ENCODE measurements at regions not wholly inside any gene's neighbourhood (a gene's known extent, or its start where the extent isn't known, plus 50 kb on each side); places are given as distances from the start of the nearest gene placed in this dataset.
"Not testable (repeated sequence)": the region's sequence is repeated elsewhere in the genome, so short reads cannot be mapped to it uniquely, and the experiment has no call there.

DNA sequence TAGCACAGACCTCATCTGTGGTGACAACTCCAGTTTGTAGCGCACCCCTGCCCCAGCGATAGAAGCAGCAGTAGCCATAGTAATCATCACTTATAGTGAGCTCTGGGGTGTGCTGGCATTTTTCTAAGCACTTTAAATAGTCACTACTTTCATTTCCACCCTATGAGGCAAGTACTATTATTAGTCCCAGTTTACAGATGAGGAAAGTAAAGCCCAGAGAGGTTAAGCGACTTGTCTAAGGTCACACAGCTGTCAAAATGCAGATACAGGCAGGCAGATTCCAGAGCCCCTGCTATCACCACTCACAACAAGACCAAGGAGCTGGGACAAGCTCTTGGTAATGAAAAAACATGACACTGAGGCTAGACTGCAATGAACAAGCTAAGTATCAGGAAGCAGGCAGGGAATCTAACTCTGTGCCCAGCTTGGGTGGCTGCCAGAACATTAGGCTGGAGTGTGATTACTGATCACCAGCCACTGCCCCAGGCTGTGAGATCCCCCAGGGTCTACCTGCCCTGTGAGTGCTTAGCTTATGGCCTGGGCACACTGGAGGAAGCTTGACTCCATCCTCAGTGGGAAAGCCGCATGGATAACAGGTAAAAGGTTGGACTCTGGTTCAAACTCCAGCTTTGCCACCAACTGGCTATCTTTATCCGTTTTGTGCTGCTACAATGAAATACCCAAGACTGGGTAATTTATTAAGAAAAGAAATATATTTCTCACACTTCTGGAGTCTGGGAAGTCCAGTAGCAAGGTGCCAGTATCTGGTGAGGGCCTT lies 561.1 kb downstream of the MN1 start:
- no peak for DNase-seq

DNA sequence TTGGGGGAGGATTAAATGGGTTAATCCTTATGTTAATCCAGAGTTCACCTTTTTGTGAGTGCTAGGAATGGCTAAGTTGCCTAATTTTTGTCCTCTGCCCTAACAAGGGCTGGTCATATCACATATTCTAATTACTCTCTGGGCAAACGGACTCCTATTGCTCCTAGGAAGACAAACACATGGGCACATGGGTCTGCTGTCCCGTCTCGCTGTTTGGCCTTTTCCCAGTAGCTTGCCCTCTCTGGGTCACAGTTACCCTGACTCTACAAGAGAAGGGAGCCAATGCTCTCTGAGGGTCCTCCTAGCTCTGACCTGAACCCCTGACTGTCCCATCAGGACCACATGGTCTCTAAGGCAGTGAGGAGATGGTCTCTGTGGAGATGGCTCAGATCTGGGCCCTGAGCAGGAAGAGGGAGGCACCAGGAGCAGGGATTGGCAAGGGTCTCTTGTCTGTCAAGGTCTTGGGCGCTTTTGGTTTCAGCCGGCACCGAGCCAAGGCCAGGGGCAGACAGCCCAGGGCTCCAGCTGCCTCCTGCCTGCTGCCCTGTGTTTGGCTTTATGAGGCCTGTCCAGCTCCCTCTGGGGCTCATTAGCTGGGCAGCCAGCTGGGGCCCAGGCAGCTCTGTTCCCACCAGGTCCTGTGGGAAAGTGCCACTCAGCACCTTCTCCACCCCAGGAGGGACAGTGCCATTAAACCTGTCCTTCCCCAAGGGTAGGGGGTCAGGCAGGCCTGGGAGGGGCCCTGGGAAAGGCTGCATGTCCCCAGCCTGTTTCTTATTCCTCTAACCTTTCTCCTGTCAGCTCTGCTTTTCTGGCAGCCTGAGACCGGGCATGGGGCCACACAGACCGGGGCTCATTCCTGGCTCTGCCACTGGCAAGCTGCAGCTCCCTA lies 559.9 kb downstream of the MN1 start:
- no peak for DNase-seq

DNA sequence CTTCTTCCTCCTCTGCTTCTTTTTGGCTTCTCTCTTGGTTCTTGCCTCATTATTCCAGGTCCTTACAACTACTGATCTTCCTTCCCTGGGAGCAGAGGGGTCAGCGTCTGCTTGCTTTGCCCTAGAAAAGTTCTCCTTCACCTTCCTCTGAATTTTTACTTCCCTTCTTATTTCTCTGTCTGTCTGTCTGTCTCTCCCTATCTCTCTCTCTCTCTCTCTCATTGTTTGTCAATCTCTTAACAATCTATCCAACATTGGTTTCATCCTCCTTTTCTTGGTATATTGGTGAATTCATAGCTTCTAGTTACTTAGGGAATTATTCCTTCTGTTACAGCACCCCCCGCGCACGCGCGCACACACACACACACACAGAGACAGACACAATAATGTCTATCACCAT lies 559.1 kb downstream of the MN1 start:
- DNase-seq, result no peak

DNA sequence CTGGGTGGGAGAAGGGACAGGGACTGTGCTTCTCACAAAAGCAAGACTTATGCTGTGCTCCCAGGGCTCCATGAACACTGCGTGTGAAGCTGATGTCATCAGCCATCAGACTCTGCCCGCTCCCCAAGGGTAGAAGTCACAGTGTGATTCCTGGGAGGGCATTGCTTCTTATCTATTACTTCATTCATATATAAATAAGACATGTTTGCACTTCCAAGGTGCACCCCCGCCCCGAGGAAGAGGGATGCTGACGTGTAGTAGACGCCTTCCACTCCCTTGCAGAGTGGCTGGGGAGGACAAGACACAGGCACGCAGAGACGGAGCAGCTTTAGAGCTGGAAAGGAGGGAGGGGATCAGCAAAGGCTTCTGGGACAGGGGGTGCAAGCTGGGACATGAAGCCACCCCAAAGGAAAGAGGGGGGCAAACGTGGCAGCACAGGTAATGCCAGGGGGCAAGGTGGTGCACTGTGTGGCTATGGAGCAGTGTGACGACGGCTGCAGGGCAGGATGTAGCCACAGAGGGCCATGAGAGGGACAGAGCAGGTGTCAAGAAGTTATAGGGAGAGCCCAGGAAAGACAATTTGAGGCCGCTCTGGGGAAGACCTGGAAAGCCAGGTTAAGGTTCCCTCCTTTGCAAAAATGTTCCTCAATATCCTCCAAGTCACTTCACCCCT lies 558.5 kb downstream of the MN1 start:
- DNase-seq, result no peak

DNA sequence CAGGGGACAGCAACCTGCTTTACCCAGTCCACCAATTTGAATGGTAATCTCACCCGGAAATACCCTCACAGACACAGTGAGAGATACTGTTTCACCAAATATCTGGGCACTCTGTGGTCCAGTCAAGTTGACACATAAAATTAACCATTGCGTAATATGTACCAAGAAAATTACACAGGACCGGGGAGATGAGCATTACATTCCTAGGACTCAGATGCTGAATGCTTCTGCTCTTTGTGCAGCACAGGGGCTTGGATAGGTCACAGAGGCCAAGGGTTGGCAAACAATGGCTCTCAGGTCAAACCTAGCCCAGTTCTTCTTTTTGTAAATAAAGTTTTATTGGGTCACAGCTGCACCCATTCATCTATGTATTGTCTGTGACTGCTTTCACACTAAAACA lies 557.2 kb downstream of the MN1 start:
- DNase-seq, result no peak

DNA sequence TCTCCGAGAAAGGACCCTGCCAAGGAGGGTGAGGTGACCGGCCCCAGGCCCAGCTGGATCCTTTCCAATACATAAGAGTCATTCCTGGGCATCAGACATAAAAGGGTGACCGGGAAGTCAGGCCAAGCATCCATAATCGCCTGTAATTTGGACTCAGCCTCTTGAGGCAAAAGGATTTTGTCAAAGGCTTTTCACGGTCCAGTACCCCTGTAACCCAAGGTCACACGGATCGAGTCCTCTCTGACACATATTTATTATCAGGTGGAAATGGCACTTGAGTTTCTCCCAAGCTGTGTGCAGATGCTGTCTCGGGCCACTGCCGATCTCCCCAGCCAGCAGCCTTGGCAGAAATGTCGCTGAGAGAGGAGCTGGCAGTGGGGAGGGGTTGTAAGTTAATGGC lies 556.5 kb downstream of the MN1 start:
- DNase-seq, result no peak

DNA sequence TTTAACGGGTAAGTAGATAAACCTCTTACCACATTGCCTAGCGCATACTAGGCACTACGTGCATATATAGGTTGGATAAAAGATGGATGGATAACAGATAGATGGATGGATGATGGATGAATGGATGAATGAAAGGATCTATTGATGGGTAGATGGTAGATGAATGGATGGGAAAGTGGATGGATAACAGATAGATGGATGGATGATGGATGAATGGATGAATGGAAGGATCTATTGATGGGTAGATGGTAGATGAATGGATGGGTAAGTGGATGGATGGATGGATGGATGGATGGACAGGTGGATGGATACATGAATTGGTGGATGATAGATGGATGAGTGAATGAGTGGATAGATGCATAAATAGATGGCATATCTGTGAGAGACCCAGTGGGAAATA lies 555.0 kb downstream of the MN1 start:
- DNase-seq, result no peak

DNA sequence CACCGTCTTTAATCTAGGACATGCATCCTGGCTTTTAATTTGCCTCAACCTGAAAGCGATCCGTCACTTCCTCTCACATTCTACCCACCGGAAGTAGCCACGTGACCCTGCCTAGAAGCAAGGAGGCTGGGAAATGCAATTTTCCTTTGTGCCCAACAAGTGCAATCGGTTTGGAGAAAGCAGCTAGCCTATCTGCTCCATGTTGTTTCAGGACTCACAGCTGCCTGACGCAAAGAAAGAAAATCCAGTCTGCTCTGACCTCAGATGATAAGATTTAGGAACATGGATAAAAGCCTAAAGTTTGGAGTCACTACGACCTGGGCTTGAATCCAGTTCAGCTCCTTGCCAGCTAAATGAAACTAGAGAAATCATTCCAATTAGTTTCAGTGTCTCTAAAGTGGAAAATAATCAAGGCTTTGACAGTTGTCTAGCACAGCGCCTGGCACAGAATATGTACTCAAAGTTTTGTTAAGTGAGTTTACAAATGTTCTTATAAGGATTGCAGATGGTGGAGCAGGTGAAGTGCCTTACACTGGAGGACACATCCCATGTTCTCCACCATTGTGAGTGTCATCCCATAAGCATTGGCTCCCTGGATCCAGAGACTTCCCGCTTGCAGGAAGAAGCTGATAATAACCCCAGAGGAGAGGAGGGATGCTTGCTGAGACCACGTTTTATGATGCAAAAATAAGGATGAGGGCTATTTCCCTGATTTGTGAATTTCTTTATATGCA lies 553.7 kb downstream of the MN1 start:
- no peak for DNase-seq

DNA sequence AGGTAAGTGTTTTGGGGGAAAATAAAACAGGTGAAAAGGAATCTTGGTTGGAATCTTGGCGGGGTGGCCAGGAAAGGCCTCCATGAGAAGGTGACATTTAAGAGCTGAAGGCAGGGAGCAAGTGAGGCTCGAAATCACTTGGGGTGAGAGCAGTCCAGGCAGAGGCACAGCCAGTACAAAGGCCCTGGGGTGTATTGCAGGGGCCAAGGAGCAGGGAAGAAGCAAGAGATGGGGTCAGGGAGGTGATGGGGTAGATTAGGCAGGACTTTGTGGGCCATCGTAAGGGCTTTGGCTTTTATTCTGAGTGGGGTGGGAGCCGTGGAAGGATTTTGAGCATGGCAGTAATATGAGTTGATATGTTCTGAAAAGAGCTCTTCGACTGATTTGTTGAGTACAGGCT lies 551.1 kb downstream of the MN1 start:
- no peak for DNase-seq

DNA sequence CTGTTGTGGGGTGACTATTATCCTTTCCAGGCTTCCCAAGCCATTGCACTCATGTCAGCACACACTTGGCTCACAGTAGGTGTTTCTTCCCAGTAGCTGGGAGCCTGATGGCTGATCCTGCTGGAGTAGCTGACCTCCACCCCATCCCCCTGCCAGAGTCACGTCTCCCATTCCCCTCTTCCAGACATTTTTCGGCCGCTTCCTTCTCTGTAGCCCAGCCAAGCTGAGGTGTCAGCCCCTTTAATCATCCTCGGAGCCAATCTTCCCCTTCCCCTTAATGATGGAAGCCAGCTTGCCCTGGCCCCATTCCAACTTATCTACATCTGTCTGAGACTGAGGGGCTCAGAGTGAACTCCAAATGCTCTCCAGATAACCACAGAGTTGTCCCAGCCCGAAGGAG lies 550.7 kb downstream of the MN1 start:
- no peak for DNase-seq

DNA sequence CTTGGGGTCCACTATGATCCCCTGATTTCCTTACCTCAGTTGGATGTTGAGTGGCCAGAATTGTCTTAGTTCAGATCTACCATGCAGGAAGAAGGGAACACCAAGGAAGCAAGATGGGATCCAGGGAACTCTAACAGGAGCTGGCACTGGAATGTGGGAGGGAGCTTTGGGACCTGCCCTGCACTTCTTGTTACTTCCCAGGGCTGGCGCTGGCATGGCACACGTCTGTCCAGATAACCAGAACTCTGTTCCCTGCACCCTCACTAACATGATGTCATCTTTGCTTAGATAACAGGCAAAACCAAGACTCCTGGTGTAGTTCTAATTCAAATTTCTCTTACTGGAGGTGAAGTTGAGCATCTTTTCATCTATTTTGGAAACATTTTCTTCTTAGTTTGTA lies 550.0 kb downstream of the MN1 start:
- DNase-seq, result no peak

DNA sequence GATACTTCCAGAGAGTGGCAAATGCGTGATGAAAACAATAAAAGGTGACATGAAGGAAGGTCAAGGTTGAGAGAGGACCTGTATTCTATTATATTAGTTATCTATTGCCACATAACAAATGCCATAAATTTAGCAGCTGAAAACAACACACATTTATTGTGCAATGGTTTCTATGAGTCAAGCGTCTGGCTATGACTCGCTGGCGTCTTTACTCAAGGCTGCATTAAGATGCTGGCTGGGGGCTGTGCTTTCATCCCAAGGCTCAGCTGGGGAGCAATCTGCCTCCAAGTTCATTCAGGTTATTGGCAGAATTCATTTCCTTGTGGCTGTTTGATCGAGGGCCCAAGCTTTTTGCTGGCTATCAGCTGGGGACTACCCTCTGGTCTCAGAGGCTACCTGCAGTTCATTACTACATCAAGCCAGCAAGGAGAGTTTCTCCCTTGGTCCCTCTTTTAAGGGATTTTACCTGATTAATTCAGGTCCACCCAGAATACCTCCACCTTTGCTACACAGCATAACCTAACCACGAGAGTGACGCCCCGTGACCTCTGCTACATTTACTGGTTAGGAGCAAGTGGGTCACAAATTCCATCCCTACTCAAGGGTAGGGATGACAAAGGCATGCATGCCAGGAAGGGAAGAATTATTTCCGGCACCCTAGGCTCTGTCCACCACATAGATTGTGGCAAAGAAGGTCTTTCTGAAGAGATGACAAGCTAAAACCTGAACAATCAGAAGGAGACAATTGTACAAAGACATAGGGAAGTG lies 549.1 kb downstream of the MN1 start:
- DNase-seq, result peak; percentile 10

DNA sequence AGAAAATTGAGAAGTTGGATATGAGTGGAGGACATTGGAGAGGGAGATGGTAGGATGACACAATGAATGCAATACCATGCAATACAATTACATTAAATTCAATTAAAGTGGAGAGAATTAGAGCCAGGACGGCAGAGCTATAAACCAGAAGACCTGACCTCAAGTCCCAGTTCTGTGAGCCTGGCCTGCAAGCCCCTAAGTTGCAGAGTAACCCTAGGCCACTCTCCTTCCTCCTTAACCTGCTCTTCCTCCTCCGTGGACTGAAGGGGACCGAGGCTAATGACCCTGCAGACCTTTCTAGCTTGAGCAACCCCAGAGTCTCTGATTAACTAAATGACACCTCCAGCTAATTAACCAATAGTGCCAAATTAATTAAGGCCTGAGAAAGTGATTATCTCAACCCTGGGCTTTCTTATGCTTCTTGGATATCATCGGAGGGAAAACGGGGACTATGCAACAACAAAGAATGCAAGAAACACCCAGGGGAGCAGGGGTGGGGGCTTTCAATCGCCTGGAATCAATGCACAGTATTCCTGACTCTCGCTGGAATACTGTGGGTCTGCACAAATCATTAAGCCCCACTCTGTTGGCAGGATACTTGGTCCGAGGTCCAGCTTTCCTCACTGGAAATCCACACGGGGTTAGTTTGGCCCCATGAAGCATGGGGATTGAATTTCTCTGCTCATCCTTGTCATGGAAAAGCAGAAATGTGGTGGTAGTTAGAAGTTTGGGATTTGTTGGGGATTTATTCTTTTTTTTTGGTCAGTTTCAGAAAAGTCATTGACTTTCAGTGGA lies 548.3 kb downstream of the MN1 start:
- no peak for DNase-seq

DNA sequence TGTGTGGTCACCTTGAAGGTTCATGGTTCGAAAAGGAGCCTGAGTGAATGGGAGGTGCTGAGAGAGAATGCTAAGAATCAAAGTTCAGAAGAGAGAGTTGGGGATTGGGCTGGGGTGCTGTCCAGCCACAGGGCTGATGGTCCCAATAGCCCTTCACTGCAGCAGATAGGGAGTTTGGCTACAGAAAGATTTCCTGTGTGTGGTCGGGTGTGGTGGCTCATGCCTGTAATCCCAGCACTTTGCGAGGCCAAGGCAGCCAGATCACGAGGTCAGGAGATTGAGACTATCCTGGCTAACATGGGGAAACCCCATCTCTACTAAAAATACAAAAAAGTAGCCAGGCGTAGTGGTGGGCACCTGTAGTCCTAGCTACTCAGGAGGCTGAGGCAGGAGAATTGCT lies 547.5 kb downstream of the MN1 start:
- not testable (repeated sequence) for DNase-seq

DNA sequence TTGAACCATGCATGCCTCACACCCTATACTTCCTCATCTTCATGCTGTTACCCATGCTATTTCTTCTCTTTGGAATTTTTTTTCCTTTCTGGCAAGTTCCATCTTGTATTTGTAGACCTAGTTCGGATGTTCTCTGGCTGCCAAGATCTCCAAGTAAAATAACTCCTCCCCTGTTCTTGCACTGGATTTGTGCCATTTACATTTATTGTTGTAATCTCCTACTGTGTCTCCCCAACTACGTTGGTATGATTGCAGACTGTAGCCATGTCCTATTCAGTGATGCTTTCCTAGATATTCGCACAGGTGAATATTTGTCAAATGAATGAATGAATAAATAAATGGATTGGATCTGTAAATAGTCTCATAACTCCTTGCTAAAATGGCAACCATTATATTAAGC lies 546.0 kb downstream of the MN1 start:
- DNase-seq, result no peak

DNA sequence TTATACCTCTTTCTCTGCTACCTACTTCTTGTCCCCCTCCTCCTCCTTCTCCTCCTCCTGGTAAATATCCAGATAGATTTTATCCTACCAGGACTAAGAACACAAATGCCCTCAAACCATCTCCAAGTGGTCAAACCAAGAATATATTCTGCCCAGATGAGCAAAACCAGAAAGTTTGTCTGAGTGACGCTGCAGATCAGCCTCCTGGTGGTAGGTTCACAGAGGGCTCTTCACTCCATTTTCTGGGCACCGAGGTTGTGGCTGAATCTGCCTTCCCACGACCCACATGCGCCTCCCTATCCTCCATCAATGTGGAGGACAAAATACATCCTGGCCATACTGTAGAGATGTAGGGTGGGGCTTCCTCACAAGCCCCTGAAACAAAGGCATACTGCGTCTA lies 543.6 kb downstream of the MN1 start:
- DNase-seq, result no peak

DNA sequence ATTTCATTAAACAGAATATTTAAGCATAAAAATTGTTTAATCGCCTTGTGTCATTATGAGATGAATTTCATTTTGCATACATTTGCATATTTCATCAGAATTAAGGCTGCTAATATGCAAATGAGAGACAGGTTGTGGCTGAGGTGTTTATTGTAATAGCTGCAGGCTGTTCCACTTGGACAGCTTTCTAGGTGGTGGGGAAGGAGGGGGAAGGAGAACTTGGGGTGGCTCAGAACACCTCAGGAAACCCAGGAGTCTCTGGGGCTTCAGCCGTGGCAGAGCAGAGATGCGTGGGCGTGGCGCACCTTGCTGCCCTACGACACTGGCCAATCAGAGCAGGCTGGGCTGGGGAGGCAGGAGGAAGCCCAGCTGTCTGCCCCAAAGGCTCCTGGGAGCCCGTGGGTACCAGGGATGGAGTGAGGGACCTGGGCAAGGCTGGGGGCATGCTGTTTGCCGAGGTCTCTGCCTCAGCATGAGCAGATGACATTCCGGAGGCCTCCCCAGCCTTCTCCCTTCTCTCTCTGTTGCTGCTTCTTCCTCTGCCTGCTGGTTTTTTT lies 542.9 kb downstream of the MN1 start:
- DNase-seq, result peak; percentile 3

DNA sequence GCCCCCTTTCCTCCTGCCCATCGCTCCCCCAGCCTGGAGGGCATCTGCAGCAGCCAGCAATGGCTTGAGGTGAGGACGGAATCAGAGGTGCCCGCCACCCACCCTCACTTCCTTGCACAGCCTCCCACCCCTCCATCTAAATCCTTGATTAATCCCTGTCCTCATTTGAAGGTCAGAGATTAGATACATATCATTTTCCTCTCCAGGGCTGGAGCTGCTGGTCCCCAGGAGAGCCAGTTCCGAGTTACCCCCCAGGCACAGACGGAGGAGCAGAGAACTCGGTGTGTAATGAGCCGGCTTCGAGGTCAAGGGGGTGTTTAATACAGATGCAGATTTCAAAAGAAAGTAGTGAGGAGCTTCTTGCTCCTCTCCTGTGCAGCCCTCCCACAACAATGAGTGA lies 542.1 kb downstream of the MN1 start:
- DNase-seq, result no peak

DNA sequence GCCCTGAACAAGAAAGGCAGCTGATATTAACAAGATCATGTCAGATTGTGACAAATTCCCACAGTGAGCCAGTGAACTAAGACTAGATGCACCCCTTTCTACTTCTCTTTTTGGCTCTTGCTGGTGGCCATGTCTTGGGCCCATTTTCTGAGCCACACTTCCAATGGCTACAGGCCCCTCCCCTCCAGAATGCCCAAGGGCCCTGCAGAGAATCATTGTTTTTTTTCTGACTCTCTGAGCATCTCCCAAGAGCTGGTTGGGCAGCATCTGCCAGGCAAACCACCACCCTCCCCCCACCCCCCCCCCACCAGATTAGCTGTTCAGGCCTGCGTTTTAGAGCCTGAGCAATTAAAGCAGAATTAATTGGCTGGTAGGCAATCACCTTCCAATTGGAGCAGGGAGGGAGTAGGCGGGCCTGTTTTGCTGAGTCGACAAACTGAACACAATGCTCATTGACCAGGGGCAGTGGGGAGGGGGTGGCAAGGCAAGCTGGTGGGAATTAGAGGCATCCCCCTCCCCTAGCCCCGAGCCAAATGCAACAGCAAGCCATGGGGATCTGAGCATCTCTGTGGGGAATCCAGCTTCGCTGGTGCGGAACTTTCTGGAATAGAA lies 541.4 kb downstream of the MN1 start:
- no peak for DNase-seq

DNA sequence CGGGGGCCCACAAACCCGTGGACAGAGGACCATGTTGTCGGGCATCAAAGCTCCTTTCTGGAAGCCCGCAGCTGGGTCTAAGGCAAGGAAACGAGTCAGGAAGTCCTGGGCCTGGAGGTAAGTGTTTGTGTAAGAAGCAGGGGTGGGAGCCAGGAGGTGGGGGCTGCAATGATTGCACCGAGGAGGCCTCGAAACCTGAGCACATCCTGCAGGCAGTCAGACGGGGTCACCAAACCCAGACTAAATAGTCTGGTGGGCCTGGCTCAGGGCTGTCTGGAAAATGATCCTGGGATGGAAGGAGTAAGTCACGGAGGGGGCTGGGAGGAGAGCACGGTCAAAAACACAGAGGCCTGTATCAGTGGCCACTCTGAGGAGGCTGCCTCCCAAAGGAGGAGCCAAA lies 539.2 kb downstream of the MN1 start:
- DNase-seq, result no peak

DNA sequence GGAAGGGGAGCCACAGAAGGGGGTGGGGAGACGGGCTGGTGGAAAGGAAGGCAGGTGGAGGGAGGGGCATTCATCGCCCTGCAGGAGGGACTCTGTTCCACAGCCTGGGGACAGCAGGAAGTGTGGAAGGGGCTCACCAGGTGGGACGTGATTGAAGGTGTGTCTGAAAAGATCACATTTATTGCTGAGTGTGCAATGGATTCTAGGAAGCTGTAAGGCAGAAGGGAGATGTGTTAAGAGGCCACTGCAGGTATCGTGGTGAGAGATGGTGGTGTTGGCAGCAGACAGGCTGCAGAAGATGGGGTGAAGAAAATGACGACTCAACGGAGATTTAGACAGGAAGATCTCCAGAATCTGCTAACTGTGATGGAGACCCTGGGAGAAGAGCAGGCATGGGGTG lies 537.4 kb downstream of the MN1 start:
- DNase-seq, result no peak

All from activated CD4-positive, alpha-beta T cell treated with anti-CD3 and anti-CD28 coated beads for 48 hours (primary cell).